ENCODE measurements at regions not wholly inside any gene's neighbourhood (a gene's known extent, or its start where the extent isn't known, plus 50 kb on each side); places are given as distances from the start of the nearest gene placed in this dataset.

DNA sequence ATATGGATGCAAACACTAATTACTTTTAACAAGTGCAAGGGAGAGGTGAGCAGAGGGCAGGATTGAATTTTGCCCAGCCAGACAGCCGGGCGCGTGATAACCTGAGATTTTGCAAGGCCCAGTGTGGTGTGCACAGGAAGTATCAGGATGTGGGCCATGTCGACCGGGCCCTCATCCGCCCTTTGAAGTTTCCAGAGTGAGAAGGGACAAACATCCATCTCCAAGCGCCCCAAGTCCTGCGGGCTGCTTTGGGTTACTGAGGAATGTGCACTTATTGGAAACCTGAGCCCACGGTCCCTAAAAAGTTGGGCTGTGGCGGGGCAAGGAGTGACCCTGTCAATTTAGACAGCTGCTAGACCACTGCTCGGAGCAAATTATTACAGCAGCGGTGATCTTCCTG lies 272.2 kb upstream of the IRX2 start:
- Histone ChIP-seq H4K91ac (replicated peaks; ENCODE audit: insufficient read length, low read length) (no peak overlapping the region), H3K27me3 (replicated peaks in 1 of 4; ENCODE audit: control insufficient read depth in 3 of 4, extremely low read depth in 1 of 4, insufficient read depth in 3 of 4, low read length in 3 of 4) (no peaks in the 10 kb centered on the region), H2BK12ac (ENCODE audit: low read depth, low read length) (no peak overlapping the region), H3K9me3 (ENCODE audit: insufficient read depth in 2 of 2, low read depth in 1 of 2, low read length in 1 of 2) (no peaks in the 10 kb centered on the region; a peak in 1 of 4 replicates), H3K27ac (ENCODE audit: low read depth, low read length) (no peak overlapping the region), H3K79me2 (ENCODE audit: control insufficient read depth in 1 of 2, insufficient read depth in 2 of 2, low read length in 2 of 2) (no peaks in the 10 kb centered on the region), H3K18ac (ENCODE audit: extremely low read depth, low read length) (no peak overlapping the region), H2AFZ (ENCODE audit: low read length) (no peak overlapping the region), H4K20me1 (replicated peaks in 1 of 2; ENCODE audit: control insufficient read depth in 1 of 2, insufficient read depth in 2 of 2, low read length in 2 of 2) (no peaks in the 10 kb centered on the region), H3K23ac (ENCODE audit: insufficient read length) (no peak overlapping the region), H2AK5ac (ENCODE audit: low read depth, low read length) (no peak overlapping the region), H2BK15ac (ENCODE audit: low read length) (no peak overlapping the region), H3K36me3 (ENCODE audit: control insufficient read depth in 2 of 4, insufficient read depth in 4 of 4, low read length in 3 of 4) (no peaks in the 10 kb centered on the region), H3K4me1 (replicated peaks in 1 of 4; ENCODE audit: control insufficient read depth in 3 of 4, insufficient read depth in 4 of 4, low read length in 3 of 4) (peaks cover 0 to 2% (median 0%) of the 10 kb centered on the region in 4 experiments; a peak in 2 of 7 replicates), H4K8ac (ENCODE audit: extremely low read depth, insufficient read depth, low read length) (no peak overlapping the region), H4K5ac (ENCODE audit: insufficient read length, low read depth, low read length) (no peak overlapping the region), H3K56ac (replicated peaks; ENCODE audit: insufficient read length, low read depth, low read length) (no peak overlapping the region), H3K4ac (replicated peaks; ENCODE audit: insufficient read length, low read depth, low read length) (no peak overlapping the region), H3K9ac (replicated peaks in 1 of 4; ENCODE audit: extremely low read depth in 1 of 4, low read depth in 3 of 4, low read length in 3 of 4) (no peak overlapping the region), H3K79me1 (ENCODE audit: low read depth, low read length) (no peaks in the 10 kb centered on the region), H3K4me2 (ENCODE audit: insufficient read depth in 1 of 2, low read depth in 2 of 2, low read length in 2 of 2) (no peak overlapping the region), H2BK5ac (ENCODE audit: low read depth, low read length) (no peak overlapping the region), H3K23me2 (ENCODE audit: low read depth, low read length) (no peaks in the 10 kb centered on the region), H2BK120ac (replicated peaks; ENCODE audit: low read depth, low read length) (no peak overlapping the region), H3K4me3 (ENCODE audit: extremely low read depth in 1 of 4, insufficient read depth in 2 of 4, low read depth in 3 of 4, low read length in 4 of 4) (no peak overlapping the region), H3K14ac (ENCODE audit: insufficient read length) (no peak overlapping the region), H2BK20ac (ENCODE audit: low read length) (no peak overlapping the region)
- ChIA-PET POLR2A (ENCODE audit: partially characterized antibody) (no interaction called here), CTCF (ENCODE audit: partially characterized antibody) (no interaction called here)
- FAIRE-seq (no peak), DNase-seq (ENCODE audit: low read depth in 1 of 2, low spot score in 2 of 2) (peak in 1 of 2 experiments; percentile 27)
- 94% methylated on average over 12 of the region's 12 CpGs; no CpG with 5 or more reads in 1 of the 2 experiments for WGBS, 2 experiments (ENCODE audit: extremely low coverage in 1 of 2, insufficient coverage in 1 of 2, insufficient read length in 1 of 2, insufficient replicate concordance in 2 of 2, low coverage in 1 of 2, low lambda C conversion rate in 2 of 2, missing lambda C conversion rate in 1 of 2)
- no peak for TF ChIP-seq BACH1 (IDR thresholded peaks at IDR 0.05; ENCODE audit: low read length)
- no peak for TF ChIP-seq EP300 (IDR thresholded peaks at IDR 0.05; ENCODE audit: borderline replicate concordance in 1 of 2, low read depth in 2 of 2, low read length in 2 of 2)
- no peak for TF ChIP-seq KDM4A (IDR thresholded peaks at IDR 0.05; ENCODE audit: low read depth, low read length, severe bottlenecking)
- no peak for TF ChIP-seq SP2 (IDR thresholded peaks at IDR 0.05; ENCODE audit: low read length)
- TF ChIP-seq FOSL1 (IDR thresholded peaks at IDR 0.05; ENCODE audit: insufficient read depth, low read depth, low read length), result no peak
- TF ChIP-seq E2F6 (IDR thresholded peaks at IDR 0.05), result no peak
- TF ChIP-seq JUN (IDR thresholded peaks at IDR 0.05; ENCODE audit: low read depth, low read length), result no peak
- TF ChIP-seq JUND (IDR thresholded peaks at IDR 0.05; ENCODE audit: low read length), result no peak
- TF ChIP-seq TBP (IDR thresholded peaks at IDR 0.05; ENCODE audit: low read depth, low read length), result no peak
- no peak for TF ChIP-seq MAX (IDR thresholded peaks at IDR 0.05)
- TF ChIP-seq GTF2F1 (IDR thresholded peaks at IDR 0.05; ENCODE audit: borderline replicate concordance, low read depth, low read length), result no peak
- no peak for TF ChIP-seq SAP30 (IDR thresholded peaks at IDR 0.05; ENCODE audit: insufficient read depth, insufficient replicate concordance, low read length)
- TF ChIP-seq KDM1A (IDR thresholded peaks at IDR 0.05; ENCODE audit: borderline replicate concordance, low read length), result no peak
- TF ChIP-seq NRF1 (IDR thresholded peaks at IDR 0.05; ENCODE audit: low read depth, low read length), result no peak
